G401.6 (cell line): ENCODE measurements at regions not wholly inside any gene's neighbourhood (a gene's known extent, or its start where the extent isn't known, plus 50 kb on each side); places are given as distances from the start of the nearest gene placed in this dataset.

Experiments used
- FAIRE-seq: peaks from 2 replicates; lab custom pipeline; 2012; peaks lifted over from hg19 to GRCh38; lab: Jason Lieb, UNC

DNA sequence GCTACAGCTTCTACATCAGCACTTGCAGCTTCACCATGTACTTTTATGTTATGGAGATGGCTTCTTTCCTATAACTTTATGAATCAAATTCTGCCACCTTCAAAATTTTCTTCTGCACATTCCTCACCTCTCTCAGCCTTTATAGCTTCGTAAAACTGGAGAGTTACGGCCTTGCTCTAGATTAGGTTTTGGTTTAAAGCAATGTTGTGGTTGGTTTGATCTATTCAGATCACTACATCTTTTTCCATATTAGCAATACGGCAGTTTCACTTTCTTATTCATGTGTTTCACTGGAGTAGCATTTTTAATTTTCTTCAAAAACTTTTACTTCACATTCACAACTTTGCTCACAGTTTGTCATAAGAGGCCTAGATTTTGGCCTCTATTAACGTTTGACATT, 242.9 kb upstream of the GYPC start:
- FAIRE-seq = no peak

- FAIRE-seq = no peak
These were observed 236.6 kb upstream of the GYPC start for GRCh38 chr2:126419403-126419802.

GRCh38 chr2:126425943-126426342, 230.0 kb upstream of the GYPC start:
- no peak for FAIRE-seq

GRCh38 chr2:126429103-126429502, 226.9 kb upstream of the GYPC start:
- no peak for FAIRE-seq

- FAIRE-seq = no peak
These were observed 224.8 kb upstream of the GYPC start for GRCh38 chr2:126431136-126431535.

GRCh38 chr2:126436411-126436810, 219.5 kb upstream of the GYPC start:
- no peak for FAIRE-seq

GRCh38 chr2:126437016-126437415, 218.9 kb upstream of the GYPC start:
- no peak for FAIRE-seq

DNA sequence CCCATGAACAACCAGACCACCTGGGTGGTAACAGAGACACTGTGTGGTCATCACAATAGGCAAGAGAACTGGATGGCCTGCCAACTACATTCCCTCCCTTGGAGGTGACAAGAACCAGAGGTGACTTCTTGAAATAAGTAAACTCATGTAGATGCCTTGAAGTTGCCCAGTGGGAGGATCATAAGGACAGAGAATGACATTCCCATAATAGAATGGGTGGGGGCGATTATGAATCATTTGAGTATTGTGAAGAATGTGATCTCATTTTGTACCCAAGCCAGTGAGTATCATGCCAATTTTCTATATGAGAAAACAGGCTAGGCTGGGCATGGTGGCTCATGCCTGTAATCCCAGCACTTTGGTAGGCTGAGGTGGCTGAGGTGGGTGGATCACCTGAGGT, 211.4 kb upstream of the GYPC start:
- FAIRE-seq = no peak

- no peak for FAIRE-seq
These were observed 209.8 kb upstream of the GYPC start for GRCh38 chr2:126446106-126446695.

GRCh38 chr2:126448611-126449010, 207.3 kb upstream of the GYPC start:
- FAIRE-seq = no peak

DNA sequence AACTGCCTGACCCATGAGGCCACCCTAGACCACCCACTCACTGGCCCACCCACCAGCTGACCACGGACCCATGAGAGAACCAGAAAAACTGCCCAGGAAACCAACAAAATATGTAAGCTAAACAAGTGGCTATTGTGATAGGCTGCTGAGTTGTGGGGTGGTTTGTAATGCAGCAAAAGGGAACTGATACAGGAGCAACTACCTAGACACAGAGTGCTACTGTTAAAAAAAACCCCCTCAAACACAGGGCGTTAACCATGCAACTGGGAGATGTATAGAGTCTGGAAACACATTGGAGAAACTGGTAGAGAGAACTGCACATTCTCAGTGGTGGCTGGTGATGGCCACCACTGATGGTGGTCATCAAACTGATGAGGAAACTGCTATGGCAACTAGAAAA, 206.3 kb upstream of the GYPC start:
- no peak for FAIRE-seq

DNA sequence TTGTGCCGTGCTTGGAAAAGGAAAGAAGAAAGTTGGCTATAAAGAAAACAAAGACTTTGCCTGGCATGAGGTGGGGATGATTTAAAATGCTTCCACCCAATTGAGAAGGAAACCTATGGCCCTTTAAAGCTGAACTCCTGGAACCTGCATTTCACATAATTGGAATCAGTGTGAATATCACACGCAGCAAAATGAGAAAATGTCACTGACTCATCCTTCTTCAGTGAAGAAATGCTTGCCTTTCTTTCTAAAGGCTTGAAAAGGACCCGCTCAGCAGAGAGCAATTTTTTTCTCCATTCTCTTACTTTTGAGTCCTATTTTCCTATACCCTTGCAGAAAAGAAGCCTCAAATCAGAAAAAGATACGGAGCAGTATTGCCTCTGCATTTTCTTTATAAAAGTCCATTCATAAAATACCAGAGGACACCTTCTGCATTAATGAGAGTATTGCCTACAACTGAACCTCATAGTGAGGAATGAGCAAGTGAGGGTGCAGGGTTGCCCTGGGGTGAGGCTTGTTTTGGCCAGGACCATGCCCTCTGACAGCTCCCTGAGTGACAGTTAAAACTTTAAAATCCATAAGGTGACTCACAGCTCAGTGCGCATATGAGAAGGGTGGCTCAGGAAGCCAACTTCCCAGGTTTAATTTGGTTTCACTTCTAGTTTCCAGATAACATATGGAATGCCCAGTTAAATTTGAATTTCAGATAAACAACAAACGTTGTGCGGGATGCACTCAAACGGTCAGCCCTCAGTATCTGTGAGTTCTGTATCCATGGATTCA, 191.9 kb upstream of the GYPC start:
- FAIRE-seq = no peak

- no peak for FAIRE-seq
These were observed 188.4 kb upstream of the GYPC start for GRCh38 chr2:126467367-126468054.

GRCh38 chr2:126475031-126475430, 180.9 kb upstream of the GYPC start:
- FAIRE-seq = no peak

- FAIRE-seq = no peak
These were observed 179.3 kb upstream of the GYPC start for GRCh38 chr2:126476691-126477090.

GRCh38 chr2:126480033-126480432, 175.9 kb upstream of the GYPC start:
- FAIRE-seq = no peak

DNA sequence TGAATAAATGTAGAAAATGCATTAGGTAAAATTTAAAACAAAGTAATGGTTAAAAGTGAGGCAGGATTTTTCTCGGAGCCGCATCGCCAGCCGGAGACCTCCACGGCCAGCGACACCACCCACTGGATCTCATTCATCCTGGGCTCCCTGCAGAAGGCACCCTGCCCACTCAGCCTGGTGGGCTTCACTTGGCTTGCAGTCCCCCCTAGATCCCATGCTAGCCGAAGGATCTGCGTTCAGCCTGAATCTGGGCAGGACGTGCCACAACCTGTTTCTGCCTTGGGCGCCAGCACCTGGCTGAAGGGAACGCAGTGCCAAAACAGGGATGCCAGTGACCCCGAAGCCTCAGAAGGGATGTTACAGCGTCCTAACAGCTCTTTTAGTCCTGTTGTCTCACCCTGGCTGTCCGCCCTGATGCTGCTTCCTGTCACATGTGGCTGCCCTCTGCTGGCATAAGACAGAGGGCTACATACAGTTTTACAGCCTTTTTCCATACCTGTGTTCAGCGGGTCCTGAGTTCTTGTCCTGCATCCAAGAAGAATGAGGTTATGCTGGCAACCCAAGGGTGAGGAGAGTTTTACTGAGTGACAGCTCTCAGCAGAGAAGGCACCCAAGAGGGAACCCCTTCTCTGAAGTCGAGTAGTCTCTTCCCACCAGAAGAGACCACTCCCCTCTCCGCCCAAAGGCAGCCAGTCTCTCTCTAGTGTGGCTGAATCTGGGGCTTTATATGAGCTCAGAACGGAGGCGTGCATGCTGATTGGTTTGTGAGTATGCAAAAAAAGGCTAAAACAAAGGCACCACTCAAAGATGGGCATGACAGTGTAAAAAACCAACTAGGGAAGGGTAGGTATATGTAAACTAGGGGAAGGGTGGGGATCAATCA, 173.1 kb upstream of the GYPC start:
- no peak for FAIRE-seq

DNA sequence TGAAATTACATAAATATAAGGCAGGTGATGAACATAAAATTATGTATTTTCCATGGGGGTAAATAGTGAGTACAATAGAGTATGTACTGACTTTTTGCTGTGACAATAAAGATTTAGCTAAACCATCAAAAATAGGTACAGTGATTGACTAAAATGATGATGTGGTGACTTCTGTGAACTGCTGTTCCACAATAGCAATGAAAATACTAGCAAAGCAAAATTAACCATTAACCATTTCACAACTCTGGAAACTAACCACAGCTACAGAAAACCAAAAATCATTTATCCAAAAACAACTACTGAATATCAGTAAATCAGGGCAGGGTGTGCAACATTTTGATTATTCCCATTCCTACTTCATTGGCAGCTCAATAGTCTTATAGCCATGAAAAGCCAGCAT, 161.4 kb upstream of the GYPC start:
- FAIRE-seq = no peak

DNA sequence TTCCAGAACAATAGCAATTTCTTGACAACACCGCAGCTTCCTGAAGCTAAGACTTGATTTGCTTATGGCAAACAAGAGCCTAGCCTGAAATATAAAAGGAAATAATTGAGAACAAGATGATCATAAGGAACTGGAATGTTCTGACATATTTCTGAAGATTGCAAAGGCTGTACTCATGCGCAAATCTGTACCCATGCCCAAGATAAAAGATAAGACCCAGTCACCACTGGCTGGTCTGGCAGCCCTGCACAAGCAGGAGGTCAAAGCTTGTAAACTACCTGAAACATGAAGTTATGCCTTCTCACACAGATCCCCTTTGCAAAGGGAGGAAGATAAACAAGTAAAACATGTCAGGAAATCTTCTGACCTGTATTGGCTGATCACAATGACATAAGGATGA, 160.8 kb upstream of the GYPC start:
- no peak for FAIRE-seq

- FAIRE-seq = no peak
These were observed 159.5 kb upstream of the GYPC start for GRCh38 chr2:126496493-126496892.

DNA sequence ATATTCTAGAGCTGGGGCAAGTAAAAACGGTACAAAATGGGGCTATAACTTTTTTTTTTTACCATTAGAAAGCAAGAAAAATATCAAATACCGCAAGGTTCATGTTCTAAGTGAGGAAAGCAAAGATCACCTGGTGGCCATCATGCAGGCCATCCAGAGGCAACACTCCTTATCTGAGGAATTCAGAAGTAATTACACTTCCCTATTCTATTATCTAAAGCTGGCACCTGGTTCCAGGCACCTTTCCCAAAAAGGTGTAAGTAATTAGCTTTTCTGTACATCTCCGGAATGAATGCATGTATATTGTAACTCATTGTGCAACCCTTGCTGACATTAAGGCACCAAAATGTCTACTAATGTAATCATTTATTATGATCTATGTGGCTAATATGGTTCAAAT, 152.5 kb upstream of the GYPC start:
- FAIRE-seq = no peak

GRCh38 chr2:126504949-126505348, 151.0 kb upstream of the GYPC start:
- FAIRE-seq = no peak

DNA sequence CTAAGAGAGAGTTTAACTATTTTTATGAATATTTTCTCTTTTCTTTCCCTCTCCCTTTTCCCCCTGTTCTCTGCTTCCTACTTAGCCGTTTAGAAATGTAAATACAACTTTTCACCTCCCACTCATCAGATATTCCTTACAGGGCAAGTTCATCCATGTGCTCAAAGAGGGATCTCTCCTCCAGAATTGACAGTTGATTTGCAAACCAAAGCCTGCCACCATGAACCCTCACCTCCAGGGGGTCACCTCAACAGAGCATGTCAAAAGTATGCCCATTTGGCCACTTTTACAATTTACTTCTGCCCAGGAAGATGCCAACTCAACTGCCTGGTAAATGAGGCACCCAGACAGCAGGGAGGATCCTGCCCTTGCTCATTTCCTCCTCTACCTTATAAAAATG, 149.2 kb upstream of the GYPC start:
- no peak for FAIRE-seq
